GM19239 (cell line): ENCODE measurements at regions not wholly inside any gene's neighbourhood (a gene's known extent, or its start where the extent isn't known, plus 50 kb on each side); places are given as distances from the start of the nearest gene placed in this dataset.
"Not testable (repeated sequence)": the region's sequence is repeated elsewhere in the genome, so short reads cannot be mapped to it uniquely, and the experiment has no call there.

Experiments used
- DNase-seq: peaks from one replicate; pipeline ENCODE4 v3.0.0; 2011; ENCODE audit warnings: low spot score; ENCODE audit not compliant: insufficient read length
- FAIRE-seq: peaks from 2 replicates; lab custom pipeline; 2011; peaks lifted over from hg19 to GRCh38; lab: Jason Lieb, UNC

DNA sequence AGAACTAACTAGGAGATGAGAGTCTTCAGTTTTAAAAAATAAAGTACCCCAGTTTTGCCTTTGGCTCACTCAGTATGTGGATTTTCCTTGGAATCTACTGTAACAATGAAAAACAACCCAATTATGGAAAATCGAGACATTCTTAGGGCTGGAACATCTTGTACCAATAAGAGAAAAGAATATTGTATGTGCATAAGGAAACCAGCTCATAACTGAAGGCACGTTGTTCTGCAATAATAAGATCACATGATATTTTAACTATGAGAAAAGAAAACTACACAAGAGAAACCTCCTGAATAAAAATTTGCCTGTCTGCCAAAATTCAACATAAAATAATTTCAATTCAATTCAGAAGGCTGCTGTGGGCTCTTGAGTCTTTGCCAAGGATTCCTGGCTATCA is 261.8 kb upstream of the EDNRA start:
- FAIRE-seq (no peak), DNase-seq (no peak)

DNA sequence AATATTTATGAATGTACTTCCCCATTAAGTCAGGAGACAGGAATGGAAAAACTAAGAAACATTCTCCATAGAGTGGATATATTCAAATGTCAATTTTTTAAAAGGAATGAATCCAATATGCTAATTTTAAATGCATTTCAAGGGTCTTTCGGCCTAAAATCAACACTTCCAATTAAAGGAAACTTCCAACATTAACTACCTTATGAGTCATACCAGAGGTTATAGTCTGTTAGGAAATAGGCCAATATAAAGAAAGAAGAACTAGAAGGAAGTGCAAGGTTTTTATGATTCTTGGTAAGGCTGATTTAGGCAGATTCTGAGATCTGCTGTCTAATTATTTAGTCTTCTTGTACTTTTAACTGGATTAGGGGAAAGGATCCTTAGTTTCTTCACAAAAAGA is 260.1 kb upstream of the EDNRA start:
- FAIRE-seq (no peak), DNase-seq (no peak)

DNA sequence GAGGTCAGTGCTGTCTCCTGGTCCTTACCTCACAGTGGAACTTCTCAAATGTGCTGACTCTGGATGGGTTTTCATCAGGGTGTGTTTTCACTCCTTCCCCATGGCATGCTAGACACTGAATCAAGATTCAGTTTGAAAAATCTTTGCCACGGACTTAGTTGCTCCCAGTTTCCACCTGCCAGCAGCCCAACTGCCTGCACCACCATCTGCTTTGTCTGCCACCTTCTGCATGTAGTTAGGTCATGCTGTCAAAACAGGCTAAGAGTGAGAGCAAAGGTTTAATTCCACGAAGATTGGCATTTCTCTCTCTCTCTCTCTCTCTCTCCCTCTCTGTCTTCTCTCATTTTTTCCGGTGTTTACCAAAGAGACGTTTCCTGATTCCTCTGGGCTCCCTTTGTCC is 258.0 kb upstream of the EDNRA start:
- DNase-seq, result no peak
- no peak for FAIRE-seq

DNA sequence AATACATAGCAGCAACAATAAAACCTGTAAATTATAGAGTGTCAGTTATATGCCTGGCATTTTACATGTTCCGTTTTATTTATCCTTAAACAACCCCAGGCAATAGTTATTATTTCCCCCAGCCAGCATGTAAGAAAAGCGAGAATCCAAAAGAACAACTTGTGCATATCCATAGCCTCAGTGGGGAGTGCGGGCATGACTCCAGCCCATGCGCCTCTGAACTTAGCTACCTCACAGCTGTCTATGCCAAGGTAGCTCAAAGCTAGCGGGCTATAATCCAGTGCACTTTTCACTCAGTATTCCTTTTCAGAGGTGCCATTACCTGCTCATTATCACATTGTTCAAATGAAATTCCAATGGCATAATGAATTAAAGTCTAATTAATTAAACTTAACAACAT is 257.3 kb upstream of the EDNRA start:
- FAIRE-seq (no peak), DNase-seq (no peak)

DNA sequence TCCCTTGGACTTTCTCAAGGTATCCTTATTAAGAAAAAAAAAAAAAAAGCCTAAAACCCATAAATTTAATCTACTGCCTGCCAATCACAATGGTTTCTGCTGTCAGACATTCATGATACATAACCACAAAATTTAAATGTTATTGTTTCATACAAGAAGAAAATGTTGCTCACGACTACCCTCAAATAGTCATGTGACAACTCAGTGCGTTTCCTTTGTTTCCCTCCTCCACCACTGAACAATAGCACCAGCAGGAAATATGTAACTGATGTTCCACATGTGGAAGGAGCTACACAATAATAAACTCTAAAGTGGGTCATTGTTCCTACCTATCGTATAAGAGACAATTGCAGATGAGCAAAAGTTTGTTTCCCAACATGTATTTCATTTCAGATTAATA is 244.1 kb upstream of the EDNRA start:
- DNase-seq (no peak), FAIRE-seq (no peak)

DNA sequence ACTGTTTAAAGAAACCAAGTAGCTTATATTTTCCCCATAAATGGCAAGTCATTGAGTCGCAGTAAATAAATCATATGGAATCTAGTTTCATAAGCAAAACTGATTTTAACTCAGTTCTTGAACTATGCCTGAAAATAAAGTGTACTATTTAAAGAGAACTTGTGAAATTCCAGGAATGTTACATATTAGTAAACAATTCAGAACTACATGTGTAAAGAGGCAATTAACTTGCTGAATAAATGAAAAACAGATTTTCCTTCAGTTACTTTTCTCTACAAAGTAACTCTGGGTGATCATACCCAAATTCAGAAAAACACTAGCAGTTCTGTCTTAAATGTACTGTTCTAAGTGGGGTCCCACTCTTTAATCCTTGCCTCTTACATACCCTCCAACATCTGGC is 236.1 kb upstream of the EDNRA start:
- FAIRE-seq, result no peak

DNA sequence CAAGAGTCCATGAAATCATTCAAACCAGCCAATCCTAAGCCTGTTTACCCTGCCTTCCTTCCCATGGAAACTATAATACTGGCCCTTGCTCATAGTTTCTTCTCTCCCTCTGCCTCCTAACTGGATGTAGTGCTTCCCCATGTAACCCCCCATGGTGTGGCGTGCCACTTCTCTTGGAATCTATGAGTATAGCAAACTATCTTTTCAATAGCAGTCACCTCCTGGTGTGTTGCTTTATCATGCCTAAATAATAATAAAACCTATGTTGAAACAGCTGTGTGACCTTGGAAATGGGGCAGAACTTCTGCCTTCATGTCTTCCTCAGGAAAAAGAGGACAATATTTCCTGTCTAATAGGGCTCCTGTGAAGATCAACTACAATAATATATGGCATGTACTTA is 234.8 kb upstream of the EDNRA start:
- FAIRE-seq (no peak), DNase-seq (no peak)

More for the DNA sequence above, 236.1 kb upstream of the EDNRA start:
- DNase-seq, result no peak

DNA sequence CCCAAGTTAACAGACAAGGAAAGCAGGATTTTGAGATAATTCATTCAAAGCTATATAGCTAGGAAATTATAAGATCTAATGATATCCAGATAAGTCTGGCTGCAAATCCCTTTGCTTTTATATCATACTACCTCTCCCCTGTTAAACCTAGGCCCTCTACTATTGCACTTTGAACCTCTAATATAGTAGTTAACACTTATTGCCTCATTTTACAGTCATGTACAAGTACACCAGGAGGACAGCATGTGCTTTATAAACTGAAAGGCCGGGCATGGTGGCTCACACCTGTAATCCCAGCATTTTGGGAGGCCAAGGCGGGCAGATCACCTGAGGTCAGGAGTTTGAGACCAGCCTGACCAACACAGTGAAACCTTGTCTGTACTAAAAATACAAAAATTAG is 234.4 kb upstream of the EDNRA start:
- FAIRE-seq, DNase-seq: not testable (repeated sequence)

DNA sequence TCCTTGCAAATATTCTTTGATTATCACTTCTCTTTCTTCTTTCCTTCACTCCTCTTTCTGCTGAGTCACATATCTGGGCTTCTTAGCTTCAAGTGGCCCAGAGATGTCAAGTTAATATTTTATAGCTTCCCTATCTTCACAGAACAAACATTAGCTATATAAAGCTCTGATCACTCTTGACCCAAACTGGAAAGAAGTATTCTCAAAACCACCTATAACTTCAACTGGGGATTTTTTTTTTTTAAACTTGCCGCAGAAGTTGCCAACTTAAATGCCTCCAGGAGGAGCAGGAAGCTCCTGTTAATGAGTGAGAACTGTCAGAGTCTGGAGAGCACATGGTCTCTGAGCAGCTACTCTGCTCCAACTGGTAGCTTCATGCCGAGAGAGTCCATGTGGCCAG is 233.3 kb upstream of the EDNRA start:
- DNase-seq, result no peak
- no peak for FAIRE-seq

DNA sequence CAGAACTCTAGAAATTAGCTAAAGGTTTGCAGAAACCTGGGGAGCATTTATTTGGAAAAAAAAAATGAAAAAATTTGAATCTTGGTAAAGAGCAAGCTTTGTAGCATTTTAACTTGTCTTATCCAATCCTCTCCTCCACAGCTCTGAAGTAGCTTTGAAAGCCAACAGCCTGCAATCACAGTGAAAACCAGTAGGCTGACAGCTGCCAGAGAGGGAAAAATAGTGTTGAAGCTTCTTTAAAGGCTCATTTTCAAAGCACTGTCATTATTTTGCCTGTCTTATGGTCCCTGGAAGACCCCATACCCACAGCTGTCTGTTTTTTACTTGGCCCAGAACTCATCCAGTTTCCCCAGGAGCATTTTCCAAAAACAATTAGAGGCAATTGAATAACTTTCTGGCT is 230.8 kb upstream of the EDNRA start:
- FAIRE-seq (no peak), DNase-seq (no peak)

DNA sequence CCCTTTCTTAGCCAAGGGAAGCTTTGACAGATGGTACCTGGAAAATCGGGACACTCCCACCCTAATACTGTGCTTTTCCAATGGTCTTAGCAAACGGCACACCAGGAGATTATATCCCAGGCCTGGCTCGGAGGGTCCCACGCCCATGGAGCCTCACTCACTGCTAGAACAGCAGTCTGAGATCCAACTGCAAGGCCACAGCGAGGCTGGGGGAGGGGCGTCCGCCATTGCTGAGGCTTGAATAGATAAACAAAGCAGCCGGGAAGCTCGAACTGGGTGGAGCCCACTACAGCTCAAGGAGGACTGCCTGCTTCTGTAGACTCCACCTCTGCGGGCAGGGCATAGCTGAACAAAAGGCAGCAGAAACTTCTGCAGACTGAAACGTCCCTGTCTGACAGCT is 225.6 kb upstream of the EDNRA start:
- DNase-seq, FAIRE-seq: not testable (repeated sequence)

DNA sequence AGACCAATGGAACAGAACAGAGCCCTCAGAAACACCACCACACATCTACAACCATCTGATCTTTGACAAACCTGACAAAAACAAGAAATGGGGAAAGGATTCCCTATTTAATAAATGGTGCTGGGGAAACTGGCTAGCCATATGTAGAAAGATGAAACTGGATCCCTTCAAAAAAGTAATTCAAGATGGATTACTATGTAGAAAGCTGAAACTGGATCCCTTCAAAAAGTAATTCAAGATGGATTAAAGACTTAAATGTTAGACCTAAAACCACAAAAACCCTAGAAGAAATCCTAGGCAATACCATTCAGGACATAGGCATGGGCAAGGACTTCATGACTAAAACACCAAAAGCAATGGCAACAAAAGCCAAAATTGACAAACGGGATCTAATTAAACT is 221.6 kb upstream of the EDNRA start:
- not testable (repeated sequence) for DNase-seq, FAIRE-seq

DNA sequence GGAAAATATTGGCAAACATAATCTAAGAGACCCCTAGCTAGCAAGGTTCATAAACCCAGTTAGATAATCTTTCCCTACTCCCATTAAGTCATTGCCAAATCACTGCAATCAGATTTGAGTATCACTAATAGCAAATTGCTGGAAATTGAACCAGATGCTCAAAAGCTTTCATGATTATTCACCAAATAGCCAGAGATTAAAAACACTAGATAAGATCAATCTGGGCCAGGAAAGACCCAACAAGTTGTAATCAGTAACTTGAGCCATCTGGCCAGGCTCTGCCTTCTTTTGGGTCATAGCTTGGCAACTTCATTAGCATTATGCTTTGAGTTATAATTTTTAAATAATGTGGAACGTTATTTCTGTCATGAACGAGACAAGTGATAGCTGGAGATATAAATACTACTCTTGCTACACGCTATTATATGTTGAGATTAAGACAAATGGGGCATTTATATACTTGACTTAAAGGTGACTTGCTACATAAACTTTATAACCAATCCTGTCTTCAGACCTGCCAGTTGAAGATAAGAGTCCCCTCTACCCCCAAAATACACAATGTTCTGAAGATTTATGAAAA is 196.6 kb upstream of the EDNRA start:
- DNase-seq, result no peak
- no peak for FAIRE-seq

DNA sequence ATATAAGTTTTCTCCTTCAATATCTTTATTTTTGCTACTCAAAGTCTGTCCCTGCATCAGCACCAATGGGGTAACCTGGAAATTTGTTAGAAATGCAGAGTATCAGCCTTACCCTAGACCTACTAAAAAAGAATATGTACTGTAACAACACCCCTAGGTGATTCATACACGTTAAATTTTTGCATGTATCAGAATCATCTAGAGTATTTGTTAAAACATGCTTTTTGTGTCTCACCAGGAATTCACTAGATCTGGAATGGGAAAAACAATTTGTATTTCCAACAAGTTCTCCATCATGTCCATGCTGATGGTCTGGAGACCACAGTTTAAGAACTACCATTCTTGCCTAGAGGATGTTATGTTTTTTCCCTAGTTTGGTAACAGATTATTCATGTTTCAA is 196.0 kb upstream of the EDNRA start:
- no peak for DNase-seq

DNA sequence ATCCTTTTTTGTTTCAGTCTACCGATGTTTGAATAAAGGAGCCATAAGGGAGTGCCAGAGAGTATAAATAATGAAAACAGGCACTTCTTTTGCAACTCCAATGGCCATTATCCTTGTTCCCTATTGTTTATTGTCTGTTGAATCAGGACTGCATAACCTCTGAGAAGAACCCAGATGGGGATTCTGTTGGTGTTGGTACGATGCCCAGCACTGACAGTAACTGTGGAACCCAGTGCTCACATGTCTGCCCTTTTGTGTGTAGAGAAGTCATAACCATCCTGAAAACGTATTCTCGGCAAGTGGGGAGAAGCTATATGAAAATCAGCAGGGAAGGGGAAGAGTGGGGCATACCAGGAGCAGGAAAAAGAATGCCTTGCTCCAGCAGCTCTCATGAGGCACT is 195.1 kb upstream of the EDNRA start:
- FAIRE-seq (no peak), DNase-seq (no peak)

More for the DNA sequence above, 196.0 kb upstream of the EDNRA start:
- FAIRE-seq, result no peak

DNA sequence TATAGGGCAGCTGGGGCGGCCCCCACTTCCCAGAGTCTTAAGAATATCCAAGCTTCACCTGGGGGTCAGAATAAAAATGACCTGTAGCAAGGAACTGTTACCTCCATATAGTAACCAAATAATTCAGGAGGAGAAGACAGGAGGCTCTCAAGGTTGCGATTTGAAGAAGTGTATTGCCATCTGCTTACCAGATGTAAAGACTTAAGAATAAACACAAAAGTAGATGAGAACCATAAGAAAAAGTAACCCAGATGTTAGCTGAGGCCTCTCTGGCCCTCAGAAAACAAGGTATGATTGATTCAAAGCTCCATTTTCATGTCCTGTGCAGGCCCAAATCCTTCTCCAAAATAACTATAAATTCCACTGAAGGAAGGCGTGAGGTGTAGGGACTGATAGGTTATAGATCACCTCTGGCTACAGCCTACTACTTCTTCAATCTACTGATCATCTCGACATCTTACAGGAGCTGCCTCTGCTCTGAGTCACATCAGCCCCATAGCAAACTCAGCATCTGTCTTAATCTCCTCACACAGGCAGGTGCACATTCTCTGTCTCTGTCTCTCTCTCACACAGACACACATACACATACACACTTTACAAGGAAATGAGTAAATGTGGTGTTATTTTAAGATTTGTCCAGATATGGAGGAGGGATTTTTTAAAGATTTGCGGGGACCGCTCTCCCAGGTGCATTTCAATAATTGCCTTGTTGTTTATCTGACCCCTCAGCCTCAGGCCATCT is 193.9 kb upstream of the EDNRA start:
- DNase-seq (no peak), FAIRE-seq (no peak)

DNA sequence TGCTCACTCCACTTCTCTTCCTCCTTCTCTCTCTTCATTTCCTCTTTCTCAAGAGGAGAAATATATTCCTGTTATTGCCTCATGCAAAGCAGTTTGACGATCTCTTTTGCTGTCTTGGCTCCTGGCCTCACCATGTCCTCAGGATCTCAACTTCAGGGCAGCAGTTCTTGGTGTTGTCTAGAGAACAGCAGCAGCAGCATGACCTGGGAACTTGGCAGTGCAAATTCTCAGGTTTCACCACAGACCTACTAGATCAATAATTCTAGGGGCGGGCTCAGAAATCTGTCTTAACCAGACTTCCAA is 193.4 kb upstream of the EDNRA start:
- DNase-seq (no peak), FAIRE-seq (no peak)

DNA sequence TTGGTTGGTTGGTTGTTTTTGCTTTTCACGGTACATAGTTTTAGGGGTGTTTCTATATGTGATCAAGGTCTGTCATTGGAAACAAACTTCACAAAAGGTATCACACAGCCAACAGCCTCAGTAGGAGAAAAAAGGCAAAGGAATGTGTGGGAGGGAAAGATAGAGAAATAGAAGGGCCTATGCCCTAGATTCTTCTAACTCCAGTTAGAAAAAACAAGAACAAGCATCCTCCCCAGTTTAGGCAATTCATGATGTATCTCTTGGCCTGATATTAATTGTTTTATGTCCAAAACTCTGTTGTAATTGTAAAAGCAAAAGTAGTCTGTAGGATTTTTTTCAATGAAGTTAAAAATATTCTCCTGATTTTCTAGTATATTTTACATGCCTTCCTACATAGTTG is 192.4 kb upstream of the EDNRA start:
- FAIRE-seq (no peak), DNase-seq (no peak)

DNA sequence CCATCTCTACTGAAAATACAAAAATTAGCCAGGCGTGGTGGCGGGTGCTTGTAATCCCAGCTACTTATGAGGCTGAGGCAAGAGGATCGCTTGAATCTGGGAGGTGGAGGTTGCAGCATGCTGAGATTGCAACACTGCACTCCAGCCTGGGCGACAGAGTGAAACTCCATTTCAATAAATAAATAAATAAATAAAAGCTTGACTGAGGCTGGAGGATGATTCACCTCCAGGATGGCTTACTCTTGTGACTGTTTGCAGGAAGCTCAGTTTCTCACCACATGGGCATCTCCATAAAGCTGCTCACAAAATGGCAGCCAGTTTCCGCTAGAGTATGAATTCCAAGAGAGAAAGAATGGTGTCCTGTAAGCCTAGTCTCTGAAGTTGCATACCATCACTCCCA is 191.7 kb upstream of the EDNRA start:
- FAIRE-seq (no peak), DNase-seq (no peak)

DNA sequence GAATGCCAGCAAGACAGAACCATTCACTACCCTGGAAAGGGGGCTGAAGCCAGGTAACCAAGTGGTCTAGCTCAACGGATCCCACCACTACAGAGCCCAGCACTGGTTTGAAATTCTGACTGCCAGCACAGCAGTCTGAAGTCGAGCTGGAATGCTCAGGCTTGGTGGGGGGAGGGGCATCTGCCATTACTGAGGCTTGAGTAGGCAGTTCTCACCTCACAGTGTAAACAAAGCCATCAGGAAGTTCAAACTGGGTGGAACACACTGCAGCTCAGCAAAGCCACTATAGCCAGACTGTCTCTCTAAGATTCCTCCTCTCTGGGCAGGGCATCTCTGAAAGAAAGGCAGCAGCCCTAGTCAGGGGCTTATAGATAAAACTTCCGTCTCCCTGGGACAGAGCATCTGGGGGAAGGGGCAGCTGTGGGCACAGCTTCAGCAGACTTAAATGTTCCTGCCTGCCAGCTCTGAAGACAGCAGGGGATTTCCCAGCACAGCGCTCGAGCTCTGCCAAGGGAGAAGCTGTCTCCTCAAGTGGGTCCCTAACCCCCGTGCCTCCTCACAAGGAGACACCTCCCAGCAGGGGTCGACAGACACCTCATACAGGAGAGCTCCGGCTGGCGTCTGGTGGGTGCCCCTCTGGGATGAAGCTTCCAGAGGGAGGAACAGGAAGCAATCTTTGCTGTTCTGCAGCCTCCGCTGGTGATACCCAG is 188.1 kb upstream of the EDNRA start:
- DNase-seq, FAIRE-seq: not testable (repeated sequence)

DNA sequence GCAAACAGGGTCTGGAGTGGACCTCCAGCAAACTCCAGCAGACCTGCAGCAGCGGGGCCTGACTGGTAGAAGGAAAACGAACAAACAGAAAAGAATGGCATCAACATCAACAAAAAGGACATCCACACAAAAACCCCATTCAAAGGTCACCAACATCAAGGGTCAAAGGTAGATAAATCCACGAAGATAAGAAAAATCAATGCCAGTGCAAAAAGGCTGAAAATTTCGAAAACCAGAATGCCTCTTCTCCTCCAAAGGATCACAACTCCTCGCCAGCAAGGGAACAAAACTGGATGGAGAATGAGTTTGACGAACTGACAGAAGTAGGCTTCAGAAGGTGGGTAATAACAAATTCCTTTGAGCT is 187.6 kb upstream of the EDNRA start:
- DNase-seq, FAIRE-seq: not testable (repeated sequence)

DNA sequence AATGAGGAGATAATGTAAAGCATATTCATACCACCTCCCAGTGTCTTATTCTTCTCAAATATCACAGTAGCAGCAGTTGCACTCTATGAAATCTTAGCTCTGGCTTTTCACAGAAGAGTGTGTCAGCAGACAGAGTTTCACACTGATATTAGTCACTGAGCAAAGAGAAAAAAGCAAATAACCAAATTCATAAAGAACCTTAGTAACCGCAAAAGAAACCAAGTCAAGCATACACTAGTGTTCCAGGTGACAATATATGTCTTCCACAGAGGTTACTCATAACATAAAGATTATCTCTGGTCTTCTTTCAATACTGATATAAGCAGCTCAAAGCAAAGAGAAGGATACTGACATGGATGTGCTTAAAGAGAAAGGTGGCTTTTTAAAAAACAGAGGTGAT is 181.7 kb upstream of the EDNRA start:
- FAIRE-seq (no peak), DNase-seq (no peak)
